OCI-LY1 (cell line): ENCODE measurements at regions not wholly inside any gene's neighbourhood (a gene's known extent, or its start where the extent isn't known, plus 50 kb on each side); places are given as distances from the start of the nearest gene placed in this dataset.

Experiments used
- H2AFZ ChIP-seq: fragments of 200-600 bp; sonication (generic), shearing (Covaris generic); 2 replicates; pipeline ENCODE4 v1.6.0; 2014; ENCODE audit warnings: antibody characterized with exemption, mild to moderate bottlenecking, low read length
- H3F3A ChIP-seq: fragments of 200-600 bp; sonication (generic), shearing (Covaris generic); 2 replicates; pipeline ENCODE4 v1.6.0; 2014; ENCODE audit warnings: mild to moderate bottlenecking, antibody characterized with exemption, low read length, moderate library complexity; ENCODE audit not compliant: insufficient read depth
- H3K27ac ChIP-seq: fragments of 200-600 bp; sonication (generic); 2 replicates; pipeline ENCODE4 v1.5.1; 2014; ENCODE audit warnings: low read length, mixed run types, mild to moderate bottlenecking, low read depth; ENCODE audit not compliant: poor library complexity, severe bottlenecking
- H3K27me3 ChIP-seq: fragments of 200-600 bp; sonication (generic); 2 replicates; pipeline ENCODE4 v1.6.0; 2014; ENCODE audit warnings: antibody characterized with exemption, mild to moderate bottlenecking, low read length, moderate library complexity; ENCODE audit not compliant: insufficient read depth
- H3K36me3 ChIP-seq: fragments of 200-600 bp; sonication (generic); 2 replicates; pipeline ENCODE4 v1.6.1; 2014; ENCODE audit warnings: mild to moderate bottlenecking, antibody characterized with exemption, low read length, moderate library complexity, mixed read lengths; ENCODE audit not compliant: insufficient read depth
- H3K4me1 ChIP-seq: fragments of 200-600 bp; sonication (generic); 2 replicates; pipeline ENCODE4 v1.5.1; 2014; ENCODE audit warnings: mild to moderate bottlenecking, low read length, moderate library complexity; ENCODE audit not compliant: insufficient read depth, severe bottlenecking
- H3K4me2 ChIP-seq: fragments of 200-600 bp; sonication (generic), shearing (Covaris generic); 2 replicates; pipeline ENCODE4 v1.6.1; 2014; ENCODE audit warnings: low read length
- H3K4me3 ChIP-seq: fragments of 200-600 bp; sonication (generic); 2 replicates; pipeline ENCODE4 v1.5.1; 2014; ENCODE audit warnings: low read length, low read depth, mild to moderate bottlenecking, mixed read lengths; ENCODE audit not compliant: poor library complexity, severe bottlenecking
- H3K79me2 ChIP-seq: fragments of 200-600 bp; shearing (Covaris generic); 2 replicates; pipeline ENCODE4 v1.6.1; 2016; ENCODE audit warnings: mixed run types, low read length, mixed read lengths; ENCODE audit not compliant: insufficient read depth
- H3K9ac ChIP-seq: fragments of 200-600 bp; sonication (generic), shearing (Covaris generic); 2 replicates; pipeline ENCODE4 v1.6.1; 2014; ENCODE audit warnings: mild to moderate bottlenecking, low read length, mixed read lengths
- H3K9me2 ChIP-seq: fragments of 200-600 bp; sonication (generic), shearing (Covaris generic); 2 replicates; pipeline ENCODE4 v1.6.1; 2014; ENCODE audit warnings: low read depth, mild to moderate bottlenecking, low read length, mixed read lengths
- H3K9me3 ChIP-seq: fragments of 200-600 bp; shearing (Covaris generic); 2 replicates; pipeline ENCODE4 v1.6.1; 2014; ENCODE audit warnings: low read length, mixed read lengths
- H4K20me1 ChIP-seq: fragments of 200-600 bp; sonication (generic), shearing (Covaris generic); 2 replicates; pipeline ENCODE4 v1.6.0; 2016; ENCODE audit warnings: mild to moderate bottlenecking, low read length; ENCODE audit not compliant: insufficient read depth
- EZH2 ChIP-seq: fragments of 200-600 bp; sonication (generic), shearing (Covaris generic); IDR thresholded peaks from 2 replicates; pipeline ENCODE4 v1.8.0; 2017; ENCODE audit warnings: borderline replicate concordance, mixed run types, mild to moderate bottlenecking, antibody characterized with exemption, low read length, moderate library complexity, mixed read lengths
- TF ChIP-seq, protein P1 (sequence below): fragments of 200-600 bp; sonication (generic), shearing (Covaris generic); IDR thresholded peaks from 2 replicates; pipeline ENCODE4 v1.5.1; 2017; ENCODE audit warnings: mild to moderate bottlenecking, antibody characterized with exemption, low read length, moderate library complexity, mixed read lengths

- no peaks in the 10 kb centered on the region for H3K27me3 ChIP-seq
- no peak overlapping the region for H2AFZ ChIP-seq
- no peaks in the 10 kb centered on the region for H4K20me1 ChIP-seq
- no peaks in the 10 kb centered on the region for H3K9me2 ChIP-seq
- peaks cover 10% of the 10 kb centered on the region for H3K36me3 ChIP-seq
- no peaks in the 10 kb centered on the region for H3K79me2 ChIP-seq
- peaks cover 2% of the 10 kb centered on the region; the same call in 1 of the 2 replicates for H3K9me3 ChIP-seq
- H3K4me2 ChIP-seq: no peak overlapping the region
- H3K4me1 ChIP-seq: no peaks in the 10 kb centered on the region
- TF ChIP-seq, protein P1, sequence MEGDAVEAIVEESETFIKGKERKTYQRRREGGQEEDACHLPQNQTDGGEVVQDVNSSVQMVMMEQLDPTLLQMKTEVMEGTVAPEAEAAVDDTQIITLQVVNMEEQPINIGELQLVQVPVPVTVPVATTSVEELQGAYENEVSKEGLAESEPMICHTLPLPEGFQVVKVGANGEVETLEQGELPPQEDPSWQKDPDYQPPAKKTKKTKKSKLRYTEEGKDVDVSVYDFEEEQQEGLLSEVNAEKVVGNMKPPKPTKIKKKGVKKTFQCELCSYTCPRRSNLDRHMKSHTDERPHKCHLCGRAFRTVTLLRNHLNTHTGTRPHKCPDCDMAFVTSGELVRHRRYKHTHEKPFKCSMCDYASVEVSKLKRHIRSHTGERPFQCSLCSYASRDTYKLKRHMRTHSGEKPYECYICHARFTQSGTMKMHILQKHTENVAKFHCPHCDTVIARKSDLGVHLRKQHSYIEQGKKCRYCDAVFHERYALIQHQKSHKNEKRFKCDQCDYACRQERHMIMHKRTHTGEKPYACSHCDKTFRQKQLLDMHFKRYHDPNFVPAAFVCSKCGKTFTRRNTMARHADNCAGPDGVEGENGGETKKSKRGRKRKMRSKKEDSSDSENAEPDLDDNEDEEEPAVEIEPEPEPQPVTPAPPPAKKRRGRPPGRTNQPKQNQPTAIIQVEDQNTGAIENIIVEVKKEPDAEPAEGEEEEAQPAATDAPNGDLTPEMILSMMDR: no peak
- TF ChIP-seq EZH2: no peak
- no peak overlapping the region for H3K9ac ChIP-seq
- H3F3A ChIP-seq: no peaks in the 10 kb centered on the region
- no peak overlapping the region for H3K27ac ChIP-seq
- H3K4me3 ChIP-seq: no peak overlapping the region
Observed at GRCh38 chr3:109707617-109708016, 370.3 kb upstream of the DPPA4 start.

GRCh38 chr3:109713288-109713687, 375.9 kb upstream of the DPPA4 start:
- no peaks in the 10 kb centered on the region for H3F3A ChIP-seq
- no peaks in the 10 kb centered on the region for H3K4me1 ChIP-seq
- H3K9ac ChIP-seq: no peak overlapping the region
- H2AFZ ChIP-seq: no peak overlapping the region
- H3K27me3 ChIP-seq: no peaks in the 10 kb centered on the region
- no peaks in the 10 kb centered on the region for H3K9me2 ChIP-seq
- H3K27ac ChIP-seq: no peak overlapping the region
- H3K4me3 ChIP-seq: no peak overlapping the region
- TF ChIP-seq, protein P1: no peak
- H4K20me1 ChIP-seq: no peaks in the 10 kb centered on the region
- H3K9me3 ChIP-seq: peaks cover 2% of the 10 kb centered on the region; the same call in 1 of the 2 replicates
- H3K4me2 ChIP-seq: no peak overlapping the region
- H3K79me2 ChIP-seq: no peaks in the 10 kb centered on the region
- peaks cover 10% of the 10 kb centered on the region for H3K36me3 ChIP-seq

DNA sequence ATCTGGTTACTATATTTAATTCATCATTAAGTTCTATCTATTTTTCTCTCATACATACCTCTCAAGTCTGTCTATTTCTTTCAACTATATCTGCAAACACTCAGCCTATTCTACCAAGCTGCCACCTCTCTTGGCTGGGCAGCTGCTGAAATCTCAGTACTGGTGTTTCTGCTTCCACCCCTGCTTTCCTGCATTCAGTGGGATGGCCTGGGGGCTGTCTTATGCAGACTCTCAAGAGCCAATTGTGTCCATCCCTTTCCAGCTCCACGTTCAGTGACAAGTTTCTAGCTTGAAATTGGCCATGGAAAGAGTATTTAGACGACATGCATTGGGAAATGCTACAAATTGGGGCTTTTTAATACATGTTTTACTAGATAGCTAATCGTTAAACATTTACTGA, 378.4 kb upstream of the DPPA4 start:
- Histone ChIP-seq H3K9me3 (no peaks in the 10 kb centered on the region), H3F3A (no peaks in the 10 kb centered on the region), H3K4me3 (no peak overlapping the region), H3K4me2 (no peak overlapping the region), H3K4me1 (no peaks in the 10 kb centered on the region), H3K27ac (no peak overlapping the region), H4K20me1 (no peaks in the 10 kb centered on the region), H3K36me3 (no peaks in the 10 kb centered on the region), H2AFZ (no peak overlapping the region), H3K9me2 (no peaks in the 10 kb centered on the region), H3K79me2 (no peaks in the 10 kb centered on the region), H3K9ac (no peak overlapping the region), H3K27me3 (no peaks in the 10 kb centered on the region)
- TF ChIP-seq, protein P1: no peak
